ENCODE measurements at regions not wholly inside any gene's neighbourhood (a gene's known extent, or its start where the extent isn't known, plus 50 kb on each side); places are given as distances from the start of the nearest gene placed in this dataset.

- DNase-seq: no peak
Measured at GRCh38 chr13:30845297-30846214, 60.5 kb upstream of the MEDAG start.

GRCh38 chr13:30846311-30846710, 59.8 kb upstream of the MEDAG start:
- DNase-seq: no peak

GRCh38 chr13:30846866-30847265, 59.2 kb upstream of the MEDAG start:
- no peak for DNase-seq

GRCh38 chr13:30847650-30848307, 58.3 kb upstream of the MEDAG start:
- peak; percentile 47 for DNase-seq

- DNase-seq: no peak
Measured at GRCh38 chr13:30848332-30849027, 57.6 kb upstream of the MEDAG start.

- no peak for DNase-seq
Measured at GRCh38 chr13:30849611-30850010, 56.5 kb upstream of the MEDAG start.

GRCh38 chr13:30850204-30850866, 55.7 kb upstream of the MEDAG start:
- no peak for DNase-seq

GRCh38 chr13:30850867-30851211, 55.2 kb upstream of the MEDAG start:
- DNase-seq: no peak

GRCh38 chr13:30851697-30852096, 54.4 kb upstream of the MEDAG start:
- no peak for DNase-seq

GRCh38 chr13:30855569-30855968, 50.5 kb upstream of the MEDAG start:
- DNase-seq: no peak

- DNase-seq: no peak
Measured at GRCh38 chr13:30856005-30856790, 49.9 kb upstream of the MEDAG start.
